GM21390 (cell line): ENCODE measurements at regions not wholly inside any gene's neighbourhood (a gene's known extent, or its start where the extent isn't known, plus 50 kb on each side); places are given as distances from the start of the nearest gene placed in this dataset.

Experiments used
- ATAC-seq: cut with Tn5 transposase; IDR thresholded peaks from one replicate; pipeline ENCODE4 v1.9.1; 2021; ENCODE audit not compliant: unreplicated experiment

DNA sequence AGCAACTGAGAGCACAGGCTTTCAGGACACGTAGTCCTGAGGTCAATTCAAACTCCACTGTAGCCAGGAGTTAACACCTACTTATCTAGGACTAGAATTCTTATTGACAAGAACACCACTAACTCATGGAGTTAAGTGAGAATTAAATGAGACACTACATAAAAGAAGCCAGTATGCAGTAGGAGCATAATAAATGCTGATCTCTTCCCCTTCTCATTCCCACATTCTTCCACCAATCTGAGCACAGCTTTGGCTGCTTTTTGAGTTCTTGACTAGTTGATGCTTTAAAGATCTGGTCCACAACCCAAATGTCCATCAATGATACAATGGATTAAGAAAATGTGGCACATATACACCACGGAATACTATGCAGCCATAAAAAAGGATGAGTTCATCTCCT lies 55.2 kb downstream of the TTC32 start:
- no peak for ATAC-seq

DNA sequence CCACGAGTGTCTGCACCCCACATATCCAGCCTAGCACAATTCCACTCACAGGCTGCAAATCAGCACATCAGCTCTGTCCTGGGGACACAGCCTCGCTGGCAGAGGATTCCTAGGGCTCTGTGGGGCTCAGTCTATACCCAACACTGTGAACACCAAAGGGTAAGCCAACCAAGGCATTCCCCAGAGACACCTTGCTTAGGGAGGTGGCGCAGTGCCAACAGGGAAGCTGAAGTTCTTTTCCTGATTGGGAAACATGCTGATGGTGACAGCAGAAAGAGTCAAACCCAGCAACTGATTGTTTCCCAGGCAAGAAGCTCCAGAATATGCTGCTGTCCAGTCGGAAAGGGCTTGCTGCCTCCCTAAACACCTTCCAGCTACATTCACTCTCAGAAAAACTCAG lies 55.8 kb downstream of the TTC32 start:
- ATAC-seq, result no peak

DNA sequence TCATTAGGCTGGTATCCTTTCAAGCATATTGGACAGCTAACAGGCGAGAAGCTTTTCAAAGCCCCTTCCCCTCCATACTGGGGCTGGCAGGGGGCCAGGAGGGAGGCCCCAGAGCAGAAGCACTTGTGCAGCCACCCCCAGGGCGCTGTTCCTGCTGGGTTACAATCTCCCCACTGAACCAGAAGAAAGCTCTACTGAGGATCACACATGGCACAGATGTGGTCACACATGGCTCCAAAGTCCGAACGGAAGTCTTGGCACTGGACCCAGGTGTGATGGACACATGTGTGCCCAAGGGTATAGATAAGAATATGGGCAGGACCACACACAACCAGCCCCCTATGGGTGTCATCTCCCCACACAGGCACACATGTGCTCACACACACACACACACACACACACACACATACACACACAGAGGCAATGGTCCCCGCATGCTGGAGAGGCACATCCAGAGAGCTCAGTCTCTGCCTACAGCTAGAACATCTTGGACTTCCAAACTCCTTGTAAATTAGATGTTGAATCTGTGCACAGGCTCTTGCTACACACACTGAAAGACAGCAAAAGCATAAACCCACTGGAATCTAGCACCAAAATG lies 56.4 kb downstream of the TTC32 start:
- no peak for ATAC-seq

DNA sequence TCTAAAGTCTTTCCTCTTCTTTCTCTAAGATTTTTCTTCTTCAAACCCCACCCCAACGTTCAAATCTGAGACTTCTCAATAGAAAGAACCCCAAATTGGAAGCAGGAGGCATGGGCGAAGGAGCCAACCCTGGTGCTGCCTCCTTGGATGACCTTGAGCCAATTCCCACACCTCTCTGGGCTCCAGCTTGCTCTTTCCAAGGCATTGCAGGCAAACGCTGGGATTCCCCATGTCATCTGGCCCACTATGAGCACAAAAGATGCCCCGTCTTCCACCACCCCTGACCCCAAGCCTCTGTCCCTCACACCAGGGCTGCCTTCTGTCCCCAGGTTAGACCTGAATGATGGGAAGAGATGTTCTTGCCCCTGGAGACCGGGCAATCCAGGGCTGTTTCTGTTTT lies 57.0 kb downstream of the TTC32 start:
- ATAC-seq, result no peak

DNA sequence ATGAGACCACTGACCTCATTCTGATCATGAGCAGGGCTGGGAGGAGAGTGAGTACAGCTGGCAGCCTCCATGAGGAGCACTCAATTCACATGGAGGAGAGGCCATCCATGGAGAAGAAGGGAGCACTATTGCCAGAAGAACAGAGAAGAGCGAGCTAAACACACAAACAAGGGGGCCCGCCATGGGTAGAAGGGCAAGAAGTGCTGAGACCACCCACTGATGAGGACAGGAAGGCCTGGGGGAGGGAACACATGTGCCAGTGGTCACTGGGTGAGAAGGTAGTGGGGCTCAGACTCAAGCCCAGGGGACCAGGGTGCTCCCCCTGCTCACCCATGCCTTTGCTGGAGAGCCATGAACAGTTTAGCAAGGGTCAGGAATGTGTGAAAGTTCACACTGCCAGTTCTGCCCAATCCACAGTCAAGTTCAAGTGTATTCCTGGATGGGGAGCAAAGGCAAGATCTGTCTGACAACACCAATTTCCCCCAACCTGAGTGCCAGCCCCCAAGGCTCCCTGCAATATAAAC lies 57.7 kb downstream of the TTC32 start:
- no peak for ATAC-seq

DNA sequence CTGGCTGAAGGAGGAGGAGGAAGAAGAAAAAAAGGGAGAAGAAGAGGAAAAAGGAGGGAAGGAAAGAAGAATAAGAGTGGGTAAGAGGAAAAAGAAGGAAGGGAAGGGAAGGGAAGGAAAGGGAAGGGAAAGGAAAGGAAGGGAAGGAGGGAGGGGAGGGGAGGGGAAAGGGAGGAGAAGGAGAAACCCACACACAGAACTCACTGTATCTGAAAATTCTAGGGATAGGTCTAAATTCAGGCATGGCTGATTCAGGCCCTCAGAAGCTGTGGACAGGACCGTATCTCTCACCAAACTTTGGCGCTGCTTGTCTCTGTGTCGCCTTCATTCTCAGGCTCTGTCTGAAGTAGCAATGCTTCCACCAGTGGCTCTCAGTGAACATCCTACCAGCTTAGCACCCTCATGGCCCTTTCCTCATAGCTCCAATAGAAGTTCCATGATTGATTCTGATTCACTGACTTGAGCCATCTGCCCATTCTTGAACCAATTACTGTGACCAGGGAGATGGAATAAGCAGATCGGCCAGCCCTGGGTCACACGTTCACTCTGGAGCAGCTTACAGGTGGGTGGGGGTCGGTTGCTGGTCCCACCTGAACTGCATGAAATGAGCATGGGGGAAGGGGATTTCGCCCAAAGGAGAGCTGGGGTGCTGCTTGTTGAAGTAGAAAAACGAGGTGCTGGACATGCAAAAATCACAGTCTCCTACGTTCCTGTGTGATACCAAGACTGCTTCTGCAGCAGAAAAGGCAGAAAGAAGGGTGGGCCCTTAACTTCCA lies 59.7 kb downstream of the TTC32 start:
- no peak for ATAC-seq

DNA sequence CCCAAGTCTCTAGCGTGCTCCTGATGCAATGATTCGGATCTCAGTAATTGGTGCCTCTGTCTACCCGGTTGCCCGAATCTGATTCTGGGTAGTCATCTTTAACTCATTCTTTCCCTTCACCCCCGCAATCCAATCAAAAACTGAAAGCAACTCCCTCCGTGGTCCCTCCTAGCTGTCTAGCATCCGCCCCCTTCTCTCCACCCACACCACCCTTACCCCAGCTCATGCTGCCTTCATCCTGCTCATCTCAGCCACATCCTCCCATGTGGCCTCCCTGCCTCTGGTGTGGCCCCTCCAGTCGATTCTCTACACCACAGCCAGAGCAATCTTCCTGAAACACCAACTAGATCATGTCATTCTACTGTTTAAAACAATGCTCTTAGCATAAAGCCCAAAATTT lies 62.3 kb downstream of the TTC32 start:
- no peak for ATAC-seq

DNA sequence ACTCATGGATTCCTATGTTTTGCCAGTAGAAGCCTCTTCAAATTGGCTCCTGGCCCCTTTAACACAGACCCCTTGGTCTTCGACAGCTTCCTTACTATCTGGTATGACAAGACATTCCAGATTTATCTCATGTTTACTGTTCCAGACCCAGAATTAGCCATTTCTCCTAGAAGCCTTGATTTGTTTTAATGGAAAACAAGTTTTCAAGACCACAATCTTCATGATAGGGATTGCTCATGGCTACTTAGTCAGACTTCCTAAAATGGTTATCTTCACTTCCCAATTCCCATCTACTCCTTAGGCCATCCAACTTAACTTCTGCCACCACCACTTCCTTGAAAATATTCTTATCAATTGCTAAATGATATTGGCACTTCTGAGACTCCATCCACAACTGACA lies 63.2 kb downstream of the TTC32 start:
- ATAC-seq, result no peak

DNA sequence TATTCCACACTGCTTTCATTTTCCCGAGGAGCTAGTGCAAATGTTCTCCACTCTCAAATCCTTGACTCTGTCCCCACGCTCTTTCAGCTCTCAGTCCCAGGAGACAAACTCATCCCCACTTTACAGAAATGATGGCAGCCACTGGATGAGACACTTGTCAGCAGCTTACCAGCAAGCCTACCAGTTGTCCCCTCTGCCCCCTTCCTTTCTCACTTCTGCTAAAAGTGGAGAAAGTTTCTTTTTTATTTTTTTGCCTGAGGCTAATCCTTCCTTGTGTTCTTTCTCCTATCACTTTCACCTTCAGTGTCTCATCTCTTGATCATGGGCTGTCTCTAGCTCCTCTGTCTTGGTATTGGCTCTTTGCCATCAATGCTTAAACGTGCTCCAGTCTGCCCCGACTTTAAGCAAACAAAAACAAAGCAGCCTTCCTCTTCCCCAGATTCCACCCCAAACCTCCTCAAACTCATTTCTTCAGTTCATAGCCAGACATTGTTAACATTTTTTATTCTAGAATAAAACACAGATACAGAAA lies 64.5 kb downstream of the TTC32 start:
- no peak for ATAC-seq

DNA sequence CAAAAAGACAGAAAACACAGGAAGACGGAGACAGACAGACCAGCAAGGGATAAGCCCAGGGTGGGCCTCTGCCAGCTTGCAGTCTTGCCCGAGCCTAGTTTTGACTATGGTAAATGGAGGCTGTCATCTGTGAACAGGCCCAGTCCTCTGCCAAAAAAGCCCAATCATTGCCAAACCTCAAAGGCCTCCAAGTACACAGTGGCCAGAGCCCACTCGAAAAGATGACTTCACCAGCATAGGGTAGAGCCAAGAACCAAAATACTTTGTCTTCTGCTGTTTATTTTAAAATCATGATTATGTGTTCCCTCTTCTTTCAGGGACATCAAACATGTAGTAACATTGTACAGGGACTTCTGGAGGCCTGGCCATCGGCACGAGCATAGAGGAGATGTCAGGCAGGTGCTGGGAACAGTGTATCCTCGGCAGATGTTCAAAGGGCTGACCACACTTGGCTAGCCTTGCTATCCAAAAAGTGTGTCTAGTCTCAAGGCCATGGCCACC lies 66.0 kb downstream of the TTC32 start:
- ATAC-seq, result no peak

DNA sequence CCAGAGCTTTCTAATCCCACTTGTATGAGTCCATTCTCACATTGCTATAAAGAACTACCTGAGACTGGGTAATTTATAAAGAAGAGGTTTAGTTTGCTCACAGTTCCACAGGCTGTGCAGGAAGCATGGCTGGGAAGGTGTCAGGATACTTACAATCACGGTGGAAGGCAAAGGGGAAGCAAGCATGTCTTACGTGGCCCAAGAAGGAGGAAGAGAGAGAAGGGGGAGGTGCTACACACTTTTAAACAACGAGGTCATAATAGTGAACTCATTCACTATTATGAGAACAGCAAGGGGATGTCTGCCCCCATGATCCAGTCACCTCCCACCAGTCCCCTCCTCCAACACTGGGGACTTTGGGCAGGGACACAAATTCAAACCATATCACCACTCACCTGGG lies 67.8 kb downstream of the TTC32 start:
- ATAC-seq, result no peak

DNA sequence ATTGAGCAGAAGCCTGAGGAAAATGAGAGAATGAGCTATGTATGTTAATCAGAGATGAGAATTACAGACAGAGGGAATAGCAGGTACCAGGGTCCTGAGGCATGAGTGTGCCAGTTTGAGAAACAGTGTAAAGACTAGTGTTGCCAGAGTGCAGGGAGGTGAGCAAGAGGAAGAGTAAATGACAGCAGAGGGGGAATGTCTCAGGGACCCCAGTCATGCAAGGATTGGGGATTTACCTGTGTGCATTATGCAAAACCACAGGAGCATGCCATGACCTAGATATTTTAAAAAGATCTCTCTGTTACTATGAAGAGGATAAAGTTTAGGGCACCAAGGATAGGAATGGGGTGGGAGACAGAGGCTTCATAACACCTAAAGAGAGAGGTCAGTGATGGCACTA lies 72.1 kb downstream of the TTC32 start:
- ATAC-seq, result no peak

DNA sequence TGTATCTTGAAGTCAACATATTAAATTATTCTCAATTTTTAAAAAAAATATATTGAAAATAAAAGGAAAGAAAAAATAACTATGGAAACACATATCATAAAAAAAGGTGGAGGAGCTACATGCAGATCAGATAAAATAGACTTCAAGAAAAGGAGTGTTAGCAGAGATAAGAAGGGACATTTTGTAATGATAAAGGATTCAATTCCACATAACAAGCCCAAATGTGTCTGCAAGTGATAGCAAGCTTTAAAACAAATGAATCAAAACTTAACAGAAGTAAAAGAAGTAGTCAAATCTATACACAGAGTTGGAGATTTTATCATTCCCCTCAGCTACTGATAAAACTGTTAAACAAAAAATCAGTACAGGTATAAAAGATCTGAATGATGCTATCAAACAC lies 74.9 kb downstream of the TTC32 start:
- ATAC-seq, result no peak

DNA sequence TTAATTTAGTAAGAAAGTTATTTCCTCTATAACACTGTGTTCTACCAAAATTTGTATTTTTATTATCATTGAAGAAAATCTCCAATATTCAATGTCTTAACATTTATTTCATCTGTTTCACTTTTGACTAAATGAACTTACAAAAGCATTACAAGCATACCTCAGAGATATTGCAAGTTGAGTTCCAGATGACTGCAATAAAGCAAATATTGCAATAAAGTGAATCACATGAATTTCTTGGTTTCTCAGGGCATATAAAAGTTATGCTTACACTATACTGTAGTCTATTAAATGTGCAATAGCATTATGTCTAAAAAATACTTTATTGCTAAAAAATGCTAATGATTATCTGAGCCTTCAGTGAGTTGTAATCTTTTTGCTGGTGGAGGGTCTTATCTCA lies 78.3 kb downstream of the TTC32 start:
- ATAC-seq, result no peak

DNA sequence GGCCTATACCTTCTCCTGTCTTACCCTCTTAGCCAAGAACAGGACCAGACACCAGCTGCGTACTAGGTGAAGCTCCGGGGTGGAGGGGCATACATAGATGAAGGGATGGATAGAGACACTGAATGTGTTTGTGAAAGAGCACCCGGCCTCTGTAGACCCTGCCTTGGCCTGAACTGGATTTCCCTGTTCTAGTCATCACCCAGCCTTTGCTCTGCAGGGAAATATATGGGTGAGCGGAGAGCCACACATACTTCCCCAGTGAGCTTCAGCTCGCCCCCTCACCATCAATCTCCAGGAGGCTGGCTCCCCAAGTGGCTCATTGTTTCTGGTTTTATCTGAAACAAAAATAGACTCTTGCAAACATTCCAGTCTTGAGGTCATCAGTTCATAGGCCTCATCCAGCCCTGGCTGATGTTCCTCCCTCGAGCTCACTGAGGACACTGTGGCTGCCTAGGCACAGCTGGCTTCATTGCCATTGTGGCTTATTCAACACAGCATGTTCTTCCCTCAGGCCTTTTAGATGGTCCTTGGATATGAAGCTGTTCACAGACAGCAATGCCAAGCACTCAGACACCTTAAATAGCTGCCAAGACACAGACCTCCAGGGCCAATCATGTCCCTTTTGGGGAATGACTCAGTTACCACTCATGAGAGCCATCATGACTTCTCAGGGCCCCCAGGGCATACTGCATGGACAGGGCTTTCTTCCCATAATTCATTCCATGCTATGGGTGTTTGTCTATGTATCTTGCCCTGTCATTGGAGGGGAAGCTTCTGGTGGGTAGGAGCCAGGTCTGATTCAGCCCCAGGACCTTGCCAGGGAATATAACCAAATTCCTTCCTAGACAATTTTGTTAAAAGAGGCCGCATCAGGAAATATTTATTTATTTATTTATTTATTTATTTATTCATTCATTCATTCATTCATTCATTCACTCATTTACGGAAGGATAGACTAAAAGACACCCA lies 82.4 kb downstream of the TTC32 start:
- ATAC-seq, result no peak

DNA sequence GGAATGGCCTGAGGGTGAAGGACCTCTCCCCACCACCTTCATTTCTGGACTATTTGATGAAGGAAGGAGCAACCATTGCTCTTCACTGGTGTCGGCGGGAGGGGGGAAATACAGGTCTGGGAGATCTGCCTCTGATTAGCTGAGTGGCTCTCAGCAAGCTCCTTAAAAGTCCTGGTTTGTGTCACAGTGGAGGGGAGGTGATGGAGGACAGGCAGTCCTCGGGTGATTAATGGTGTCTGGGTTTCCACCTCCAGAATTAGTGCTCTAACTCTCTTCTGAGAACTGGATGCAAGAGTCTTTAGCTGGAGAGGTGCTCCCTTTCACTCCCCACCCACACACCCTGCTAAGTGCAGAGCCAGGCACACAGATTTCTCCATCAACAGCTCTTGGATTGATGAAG lies 83.2 kb downstream of the TTC32 start:
- ATAC-seq, result no peak

DNA sequence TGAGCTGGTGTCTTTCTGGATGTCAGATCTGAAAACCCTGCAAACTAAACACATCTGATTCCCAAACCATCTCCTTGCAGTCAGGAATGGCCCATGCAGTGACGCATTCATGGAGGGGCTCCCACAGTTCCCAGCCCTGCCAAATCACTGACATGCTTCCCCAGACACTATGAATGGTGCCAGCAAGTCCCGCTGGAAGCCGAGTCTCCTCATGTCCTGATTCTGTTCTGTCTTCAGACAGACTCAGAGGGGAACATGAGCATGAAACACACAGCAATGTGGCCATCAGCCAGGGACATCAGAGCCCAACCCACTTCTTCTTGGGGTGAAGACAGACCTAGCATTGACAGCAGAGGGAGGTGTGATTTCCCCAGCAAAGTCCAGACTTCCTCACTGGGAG lies 83.7 kb downstream of the TTC32 start:
- no peak for ATAC-seq

DNA sequence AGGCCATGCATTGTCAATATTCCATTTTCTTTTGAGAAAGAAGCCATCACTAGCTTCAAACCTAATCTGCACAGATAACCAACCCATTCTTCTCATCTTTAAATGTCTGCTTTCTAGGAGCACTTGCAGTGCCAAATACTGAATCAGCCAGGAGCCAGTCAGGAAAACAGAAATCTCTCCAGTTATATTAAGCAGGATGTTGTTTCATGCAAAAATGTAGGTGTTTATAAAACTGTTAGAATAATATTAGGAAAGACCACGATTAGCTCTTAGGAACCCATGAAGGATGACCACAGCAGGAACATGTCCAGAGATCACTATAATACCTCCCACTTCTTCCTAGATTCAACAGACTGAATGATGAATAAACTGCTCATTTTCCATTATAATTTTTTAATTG lies 86.0 kb downstream of the TTC32 start:
- ATAC-seq, result no peak

DNA sequence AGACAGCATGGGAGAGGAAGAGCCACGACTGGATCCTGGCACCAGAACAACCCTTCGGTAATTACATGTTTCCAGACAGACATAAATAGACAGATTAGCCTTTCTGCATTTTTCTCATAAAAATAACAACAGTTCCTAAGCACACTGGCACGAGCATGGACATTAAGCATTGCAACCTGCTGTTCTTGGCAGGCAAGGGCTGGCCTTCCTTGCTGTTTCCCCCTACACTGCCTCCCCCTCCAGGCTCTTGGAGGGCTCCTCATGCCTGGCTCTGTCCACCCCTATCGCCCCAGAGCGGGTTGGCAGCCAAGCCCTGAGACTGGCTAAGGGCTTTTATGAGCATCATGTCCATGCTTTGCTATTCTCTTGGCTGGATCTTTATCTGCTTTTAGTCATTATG lies 89.6 kb downstream of the TTC32 start:
- no peak for ATAC-seq

DNA sequence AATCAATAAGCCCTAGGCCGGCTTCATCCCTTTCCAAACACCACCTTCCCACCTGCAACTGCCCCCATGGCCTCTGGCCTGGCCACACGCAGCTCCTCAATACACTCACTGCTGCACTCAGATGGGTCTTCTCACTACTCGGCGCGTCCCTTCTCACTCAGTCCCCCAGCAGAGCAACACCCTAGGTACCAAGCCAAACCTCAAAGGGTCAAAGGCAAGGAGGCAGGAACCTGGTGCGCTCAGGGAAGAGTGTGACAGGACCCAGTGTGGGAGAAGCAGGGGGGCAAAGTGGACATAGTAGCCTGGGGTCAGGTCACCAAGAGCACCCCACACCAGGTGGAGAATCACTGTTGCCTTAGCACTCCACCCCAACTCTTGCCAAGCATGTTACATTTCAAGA lies 90.6 kb downstream of the TTC32 start:
- no peak for ATAC-seq

DNA sequence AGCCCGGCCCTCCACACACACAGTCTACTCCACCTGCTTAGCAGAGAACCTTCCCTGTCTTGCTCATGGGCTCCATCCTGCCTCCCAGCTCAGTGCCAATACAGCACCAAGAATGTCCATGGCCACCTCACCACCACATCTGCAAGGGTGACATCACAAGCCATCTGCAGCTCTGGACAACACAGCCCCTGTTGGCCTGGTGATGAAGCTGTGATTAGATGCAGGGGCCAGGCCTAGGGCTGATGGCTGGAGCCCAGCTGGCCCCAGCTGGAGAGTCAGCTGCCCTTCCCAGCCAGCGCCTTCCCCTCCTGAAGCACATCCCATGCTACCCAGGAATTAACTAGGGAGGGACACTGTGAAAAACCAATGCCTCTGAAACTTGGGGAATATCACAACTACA lies 91.1 kb downstream of the TTC32 start:
- ATAC-seq, result no peak
